D721Med (cell line): ENCODE measurements at regions not wholly inside any gene's neighbourhood (a gene's known extent, or its start where the extent isn't known, plus 50 kb on each side); places are given as distances from the start of the nearest gene placed in this dataset.
"Not testable (repeated sequence)": the region's sequence is repeated elsewhere in the genome, so short reads cannot be mapped to it uniquely, and the experiment has no call there.

Source experiments
- DNase-seq: peaks from one replicate; pipeline ENCODE4 v3.0.0; 2011; ENCODE audit warnings: low spot score; ENCODE audit not compliant: insufficient read length
- FAIRE-seq: peaks from 2 replicates; lab custom pipeline; 2011; peaks lifted over from hg19 to GRCh38; lab: Jason Lieb, UNC
- TF ChIP-seq, protein P1 (sequence below): IDR thresholded peaks from 2 replicates; pipeline ENCODE4 v1.5.1; 2012; ENCODE audit warnings: mild to moderate bottlenecking, control low read depth; ENCODE audit not compliant: insufficient read depth; ENCODE audit errors: missing control alignments

DNA sequence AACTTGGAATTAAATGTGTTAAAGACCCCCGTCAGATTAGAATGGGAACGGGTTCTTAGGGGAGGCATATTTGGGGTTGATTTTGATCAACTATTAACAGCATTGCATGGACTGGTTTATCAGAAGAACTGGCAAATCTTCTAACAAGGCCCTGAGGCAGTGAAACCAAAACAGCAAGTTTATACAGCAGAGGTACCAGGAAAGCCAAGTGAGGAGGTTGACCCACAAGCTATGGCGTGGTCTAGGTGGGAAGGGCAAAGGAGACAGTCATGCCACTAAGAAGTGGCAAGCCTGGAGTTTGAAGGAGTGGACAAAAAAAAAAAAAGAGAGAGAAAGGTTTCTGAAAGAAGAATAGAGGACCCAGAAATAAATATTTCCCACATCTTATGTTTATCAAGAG is 187.0 kb downstream of the MREG start:
- no peak for DNase-seq
- FAIRE-seq, result no peak
- TF ChIP-seq, protein P1, sequence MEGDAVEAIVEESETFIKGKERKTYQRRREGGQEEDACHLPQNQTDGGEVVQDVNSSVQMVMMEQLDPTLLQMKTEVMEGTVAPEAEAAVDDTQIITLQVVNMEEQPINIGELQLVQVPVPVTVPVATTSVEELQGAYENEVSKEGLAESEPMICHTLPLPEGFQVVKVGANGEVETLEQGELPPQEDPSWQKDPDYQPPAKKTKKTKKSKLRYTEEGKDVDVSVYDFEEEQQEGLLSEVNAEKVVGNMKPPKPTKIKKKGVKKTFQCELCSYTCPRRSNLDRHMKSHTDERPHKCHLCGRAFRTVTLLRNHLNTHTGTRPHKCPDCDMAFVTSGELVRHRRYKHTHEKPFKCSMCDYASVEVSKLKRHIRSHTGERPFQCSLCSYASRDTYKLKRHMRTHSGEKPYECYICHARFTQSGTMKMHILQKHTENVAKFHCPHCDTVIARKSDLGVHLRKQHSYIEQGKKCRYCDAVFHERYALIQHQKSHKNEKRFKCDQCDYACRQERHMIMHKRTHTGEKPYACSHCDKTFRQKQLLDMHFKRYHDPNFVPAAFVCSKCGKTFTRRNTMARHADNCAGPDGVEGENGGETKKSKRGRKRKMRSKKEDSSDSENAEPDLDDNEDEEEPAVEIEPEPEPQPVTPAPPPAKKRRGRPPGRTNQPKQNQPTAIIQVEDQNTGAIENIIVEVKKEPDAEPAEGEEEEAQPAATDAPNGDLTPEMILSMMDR, result no peak

GRCh38 chr2:215825707-215826106 is 187.6 kb downstream of the MREG start:
- DNase-seq, result no peak
- TF ChIP-seq, protein P1, result no peak
- no peak for FAIRE-seq

DNA sequence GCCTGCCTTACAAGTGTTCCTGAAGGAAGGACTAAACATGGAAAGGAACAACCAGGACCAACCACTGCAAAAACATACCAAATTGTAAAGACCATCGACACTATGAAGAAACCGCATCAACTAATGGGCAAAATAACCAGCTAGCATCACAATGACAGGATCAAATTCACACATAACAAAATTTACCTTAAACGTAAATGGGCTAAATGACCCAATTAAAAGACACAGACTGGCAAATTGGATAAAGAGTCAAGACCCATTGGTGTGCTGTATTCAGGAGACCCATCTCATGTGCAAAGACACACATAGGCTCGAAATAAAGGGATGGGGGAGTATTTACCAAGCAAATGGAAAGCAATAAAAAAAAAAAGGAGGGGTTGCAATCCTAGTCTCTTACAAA is 192.1 kb downstream of the MREG start:
- DNase-seq, FAIRE-seq: not testable (repeated sequence)

DNA sequence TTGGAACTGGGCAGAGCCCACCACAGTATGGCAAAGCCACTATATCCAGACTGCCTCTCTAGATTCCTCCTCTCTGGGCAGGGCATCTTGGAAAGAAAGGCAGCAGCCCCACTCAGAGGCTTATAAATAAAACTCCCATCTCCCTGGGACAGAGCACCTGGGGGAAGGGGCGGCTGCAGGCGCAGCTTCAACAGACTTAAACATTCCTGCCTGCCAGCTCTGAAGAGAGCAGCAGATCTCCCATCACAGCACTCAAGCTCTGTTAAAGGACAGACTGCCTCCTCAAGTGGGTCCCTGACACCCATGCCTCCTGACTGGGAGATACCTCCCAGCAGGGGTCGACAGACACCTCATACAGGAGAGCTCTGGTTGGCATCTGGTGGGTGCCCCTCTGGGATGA is 193.6 kb downstream of the MREG start:
- not testable (repeated sequence) for DNase-seq, FAIRE-seq

DNA sequence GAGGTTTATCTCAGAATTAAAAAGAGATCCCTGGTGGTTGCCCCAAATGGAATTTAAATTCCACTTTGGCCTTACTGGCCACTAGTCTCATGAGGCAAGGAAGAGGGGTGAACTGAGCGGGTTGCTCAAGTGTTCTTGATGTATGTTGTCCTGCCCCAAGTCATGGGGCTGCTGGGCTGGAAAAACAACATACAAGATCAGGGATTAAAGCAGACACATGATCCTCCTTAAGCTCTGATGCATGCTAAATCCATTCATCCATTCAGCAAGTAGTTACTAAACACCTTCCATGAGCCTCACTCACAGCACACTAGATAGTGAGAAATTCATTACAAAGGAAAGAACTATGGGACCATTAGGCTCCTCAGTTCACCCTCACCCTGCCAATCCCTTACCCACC is 196.3 kb downstream of the MREG start:
- FAIRE-seq, result peak; percentile 56
- DNase-seq, result no peak
- TF ChIP-seq, protein P1, result no peak

DNA sequence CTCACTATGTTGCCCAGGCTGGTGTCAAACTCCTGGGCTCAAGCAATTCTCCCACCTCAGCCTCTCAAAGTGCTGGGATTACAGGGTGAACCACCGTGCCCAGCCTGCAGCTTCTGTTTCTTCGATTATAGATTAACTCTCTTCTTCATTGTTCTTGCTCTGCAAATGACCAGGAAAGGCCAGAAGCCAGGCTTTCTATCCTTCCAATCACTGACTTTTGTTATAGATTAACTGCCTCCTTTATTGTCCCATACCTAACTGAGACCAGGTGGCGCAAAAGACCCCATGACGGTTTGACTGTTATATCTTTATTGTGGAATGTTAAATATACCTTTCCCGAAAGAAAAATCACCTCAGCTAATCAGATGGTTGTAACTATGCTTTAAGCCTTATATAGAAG is 196.9 kb downstream of the MREG start:
- no peak for DNase-seq
- no peak for FAIRE-seq

GRCh38 chr2:215815960-215816359 is 197.4 kb downstream of the MREG start:
- TF ChIP-seq, protein P1, result no peak
- FAIRE-seq, result no peak
- DNase-seq, result no peak

More for the DNA sequence above, 196.9 kb downstream of the MREG start:
- TF ChIP-seq, protein P1, result no peak

DNA sequence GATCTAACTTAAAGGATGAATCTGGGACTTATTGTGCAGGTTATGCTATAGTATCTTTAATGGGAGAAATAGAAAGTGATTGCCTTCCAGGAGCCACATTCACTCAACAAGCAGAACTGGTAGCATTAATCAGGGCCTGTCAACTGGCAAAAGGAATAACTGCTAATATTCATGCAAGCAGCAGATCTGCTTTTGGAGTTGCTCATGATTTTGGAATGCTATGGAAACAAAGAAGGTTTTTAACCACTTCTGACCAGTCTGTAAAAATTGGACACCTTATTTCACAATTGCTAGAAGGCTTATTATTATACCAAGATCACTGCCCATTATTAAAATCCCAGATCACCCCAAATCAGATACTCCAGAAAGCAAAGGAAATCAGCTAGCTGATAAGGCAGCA is 200.4 kb downstream of the MREG start:
- TF ChIP-seq, protein P1, result no peak
- no peak for DNase-seq
- FAIRE-seq, result no peak
